SK-N-SH (cell line): ENCODE measurements at regions not wholly inside any gene's neighbourhood (a gene's known extent, or its start where the extent isn't known, plus 50 kb on each side); places are given as distances from the start of the nearest gene placed in this dataset.

Experiments used
- JUND ChIP-seq: IDR thresholded peaks from 2 replicates; pipeline ENCODE4 v1.4.0; 2012
- NRF1 ChIP-seq: IDR thresholded peaks from 2 replicates; pipeline ENCODE4 v1.6.1; 2012; ENCODE audit warnings: low read depth, mild to moderate bottlenecking, low read length
- POLR2AphosphoS5 ChIP-seq: IDR thresholded peaks from 2 replicates; pipeline ENCODE4 v1.6.1; 2012; ENCODE audit warnings: low read depth, low read length
- SMC3 ChIP-seq: IDR thresholded peaks from 2 replicates; pipeline ENCODE4 v1.6.1; 2012; ENCODE audit warnings: low read depth, low read length, improper control_type of control experiment
- TAF1 ChIP-seq: IDR thresholded peaks from 2 replicates; pipeline ENCODE4 v1.6.1; 2012; ENCODE audit warnings: low read depth, mild to moderate bottlenecking, low read length, moderate library complexity, borderline replicate concordance
- TCF12 ChIP-seq: IDR thresholded peaks from 2 replicates; pipeline ENCODE4 v1.4.0; 2012
- YY1 ChIP-seq: IDR thresholded peaks from 2 replicates; pipeline ENCODE4 v1.4.0; 2012; ENCODE audit warnings: low read depth, mild to moderate bottlenecking
- TF ChIP-seq, protein P1 (sequence below): fragments of 200-600 bp; sonication (generic); IDR thresholded peaks from 2 replicates; pipeline ENCODE4 v1.6.1; 2017; ENCODE audit warnings: antibody characterized with exemption, mild to moderate bottlenecking, moderate library complexity
- TF ChIP-seq, protein P2 (sequence below): IDR thresholded peaks from 2 replicates; pipeline ENCODE4 v1.6.1; 2012; ENCODE audit warnings: mild to moderate bottlenecking, low read depth, low read length, moderate library complexity

DNA sequence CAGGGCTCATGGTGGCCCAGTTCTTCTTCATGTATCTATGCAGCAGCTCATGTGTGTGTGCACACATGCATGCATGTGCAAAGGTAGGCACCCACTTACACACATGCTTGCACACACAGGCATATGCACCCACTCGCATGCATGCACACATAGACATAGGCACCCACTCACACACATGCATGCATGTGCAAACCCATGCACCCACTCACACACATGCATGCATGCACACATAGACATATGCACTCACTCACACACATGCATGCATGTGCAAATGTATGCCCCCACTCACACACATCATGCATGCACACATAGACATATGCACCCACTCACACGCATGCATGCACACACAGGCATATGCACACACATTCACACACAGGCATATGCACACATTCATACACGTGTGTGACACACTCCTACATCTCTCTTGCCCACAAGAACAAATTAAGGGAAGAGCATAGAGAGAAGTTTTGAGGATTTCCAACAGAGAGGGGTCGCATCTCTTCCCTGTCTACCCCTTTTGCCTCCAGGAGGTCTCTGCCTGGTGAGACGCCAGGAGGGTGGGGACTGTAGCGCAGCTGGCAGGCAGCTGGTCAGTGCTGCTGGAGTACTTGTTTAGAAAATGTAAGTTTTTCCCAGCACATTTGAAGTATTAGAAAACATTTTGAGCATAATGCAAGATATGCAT is 63.9 kb upstream of the ARHGEF7 start:
- TF ChIP-seq, protein P1, sequence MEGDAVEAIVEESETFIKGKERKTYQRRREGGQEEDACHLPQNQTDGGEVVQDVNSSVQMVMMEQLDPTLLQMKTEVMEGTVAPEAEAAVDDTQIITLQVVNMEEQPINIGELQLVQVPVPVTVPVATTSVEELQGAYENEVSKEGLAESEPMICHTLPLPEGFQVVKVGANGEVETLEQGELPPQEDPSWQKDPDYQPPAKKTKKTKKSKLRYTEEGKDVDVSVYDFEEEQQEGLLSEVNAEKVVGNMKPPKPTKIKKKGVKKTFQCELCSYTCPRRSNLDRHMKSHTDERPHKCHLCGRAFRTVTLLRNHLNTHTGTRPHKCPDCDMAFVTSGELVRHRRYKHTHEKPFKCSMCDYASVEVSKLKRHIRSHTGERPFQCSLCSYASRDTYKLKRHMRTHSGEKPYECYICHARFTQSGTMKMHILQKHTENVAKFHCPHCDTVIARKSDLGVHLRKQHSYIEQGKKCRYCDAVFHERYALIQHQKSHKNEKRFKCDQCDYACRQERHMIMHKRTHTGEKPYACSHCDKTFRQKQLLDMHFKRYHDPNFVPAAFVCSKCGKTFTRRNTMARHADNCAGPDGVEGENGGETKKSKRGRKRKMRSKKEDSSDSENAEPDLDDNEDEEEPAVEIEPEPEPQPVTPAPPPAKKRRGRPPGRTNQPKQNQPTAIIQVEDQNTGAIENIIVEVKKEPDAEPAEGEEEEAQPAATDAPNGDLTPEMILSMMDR, result no peak
- TF ChIP-seq, protein P2, sequence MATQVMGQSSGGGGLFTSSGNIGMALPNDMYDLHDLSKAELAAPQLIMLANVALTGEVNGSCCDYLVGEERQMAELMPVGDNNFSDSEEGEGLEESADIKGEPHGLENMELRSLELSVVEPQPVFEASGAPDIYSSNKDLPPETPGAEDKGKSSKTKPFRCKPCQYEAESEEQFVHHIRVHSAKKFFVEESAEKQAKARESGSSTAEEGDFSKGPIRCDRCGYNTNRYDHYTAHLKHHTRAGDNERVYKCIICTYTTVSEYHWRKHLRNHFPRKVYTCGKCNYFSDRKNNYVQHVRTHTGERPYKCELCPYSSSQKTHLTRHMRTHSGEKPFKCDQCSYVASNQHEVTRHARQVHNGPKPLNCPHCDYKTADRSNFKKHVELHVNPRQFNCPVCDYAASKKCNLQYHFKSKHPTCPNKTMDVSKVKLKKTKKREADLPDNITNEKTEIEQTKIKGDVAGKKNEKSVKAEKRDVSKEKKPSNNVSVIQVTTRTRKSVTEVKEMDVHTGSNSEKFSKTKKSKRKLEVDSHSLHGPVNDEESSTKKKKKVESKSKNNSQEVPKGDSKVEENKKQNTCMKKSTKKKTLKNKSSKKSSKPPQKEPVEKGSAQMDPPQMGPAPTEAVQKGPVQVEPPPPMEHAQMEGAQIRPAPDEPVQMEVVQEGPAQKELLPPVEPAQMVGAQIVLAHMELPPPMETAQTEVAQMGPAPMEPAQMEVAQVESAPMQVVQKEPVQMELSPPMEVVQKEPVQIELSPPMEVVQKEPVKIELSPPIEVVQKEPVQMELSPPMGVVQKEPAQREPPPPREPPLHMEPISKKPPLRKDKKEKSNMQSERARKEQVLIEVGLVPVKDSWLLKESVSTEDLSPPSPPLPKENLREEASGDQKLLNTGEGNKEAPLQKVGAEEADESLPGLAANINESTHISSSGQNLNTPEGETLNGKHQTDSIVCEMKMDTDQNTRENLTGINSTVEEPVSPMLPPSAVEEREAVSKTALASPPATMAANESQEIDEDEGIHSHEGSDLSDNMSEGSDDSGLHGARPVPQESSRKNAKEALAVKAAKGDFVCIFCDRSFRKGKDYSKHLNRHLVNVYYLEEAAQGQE, result no peak
- no peak for TF ChIP-seq JUND
- no peak for TF ChIP-seq TCF12
- no peak for TF ChIP-seq TAF1
- no peak for TF ChIP-seq POLR2AphosphoS5
- no peak for TF ChIP-seq YY1
- no peak for TF ChIP-seq NRF1
- TF ChIP-seq SMC3, result no peak
